ENCODE measurements at regions not wholly inside any gene's neighbourhood (a gene's known extent, or its start where the extent isn't known, plus 50 kb on each side); places are given as distances from the start of the nearest gene placed in this dataset.
"Not testable (repeated sequence)": the region's sequence is repeated elsewhere in the genome, so short reads cannot be mapped to it uniquely, and the experiment has no call there.

DNA sequence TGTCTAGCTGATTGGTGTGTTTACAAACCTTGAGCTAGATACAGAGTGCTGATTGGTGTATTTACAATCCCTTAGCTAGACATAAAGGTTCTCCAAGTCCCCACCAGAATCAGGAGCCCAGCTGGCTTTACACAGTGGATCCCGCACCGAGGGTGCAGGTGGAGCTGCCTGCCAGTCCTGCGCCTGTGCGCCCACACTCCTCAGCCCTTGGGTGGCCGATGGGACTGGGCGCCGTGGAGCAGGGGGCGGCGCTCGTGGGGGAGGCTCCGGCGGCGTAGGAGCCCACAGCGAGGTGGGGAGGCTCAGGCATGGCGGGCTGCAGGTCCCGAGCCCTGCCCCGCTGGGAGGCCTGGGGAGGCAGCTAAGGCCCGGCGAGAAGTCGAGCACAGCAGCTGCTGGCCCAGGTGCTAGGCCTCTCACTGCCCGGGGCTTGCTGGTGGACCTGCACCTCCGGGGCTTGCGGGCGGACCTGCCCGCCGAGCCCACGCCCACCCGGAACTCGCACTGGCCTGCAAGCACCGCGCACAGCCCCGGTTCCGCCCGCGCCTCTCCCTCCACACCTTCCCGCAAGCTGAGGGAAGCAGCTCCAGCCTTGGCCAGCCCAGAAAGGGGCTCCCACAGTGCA is 51.0 kb upstream of the CDYL start:
- H3K9me3 ChIP-seq (replicated peaks in 1 of 3); H3K4me1 ChIP-seq (replicated peaks in 1 of 2); H3K27ac ChIP-seq; intact Hi-C loops (cut with DNase I); H3K27me3 ChIP-seq; H3K4me3 ChIP-seq; H3K36me3 ChIP-seq (replicated peaks in 1 of 2): not testable (repeated sequence)
- WGBS, 4 donors, result 93 to 96% (median 95%) methylated on average over 9 to 36 of the region's 36 CpGs
- peak in 1 of 7 donors; percentile 2 for DNase-seq

DNA sequence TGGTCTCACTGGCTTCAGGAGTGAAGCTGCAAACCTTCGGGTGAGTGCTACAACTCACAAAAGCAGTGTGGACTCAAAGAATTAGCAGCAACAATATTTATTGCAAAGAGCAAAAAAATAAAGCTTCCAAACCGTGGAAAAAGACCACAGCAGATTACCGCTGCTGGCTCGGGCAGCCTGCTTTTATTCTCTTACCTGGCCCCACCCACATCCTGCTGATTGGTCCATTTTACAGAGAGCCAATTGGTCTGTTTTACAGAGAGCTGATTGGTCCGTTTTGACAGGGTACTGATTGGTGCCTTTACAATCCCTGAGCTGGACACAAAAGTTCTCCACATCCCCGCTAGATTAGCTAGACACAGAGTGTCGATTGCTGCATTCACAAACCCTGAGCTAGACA is 51.5 kb upstream of the CDYL start:
- DNase-seq; H3K4me1 ChIP-seq (replicated peaks in 1 of 2); intact Hi-C loops (cut with DNase I); H3K27me3 ChIP-seq; H3K4me3 ChIP-seq; H3K9me3 ChIP-seq (replicated peaks in 1 of 3); H3K36me3 ChIP-seq (replicated peaks in 1 of 2); H3K27ac ChIP-seq: not testable (repeated sequence)
- WGBS, 4 donors, result 80 to 92% (median 89%) methylated on average over 6 to 7 of the region's 7 CpGs

DNA sequence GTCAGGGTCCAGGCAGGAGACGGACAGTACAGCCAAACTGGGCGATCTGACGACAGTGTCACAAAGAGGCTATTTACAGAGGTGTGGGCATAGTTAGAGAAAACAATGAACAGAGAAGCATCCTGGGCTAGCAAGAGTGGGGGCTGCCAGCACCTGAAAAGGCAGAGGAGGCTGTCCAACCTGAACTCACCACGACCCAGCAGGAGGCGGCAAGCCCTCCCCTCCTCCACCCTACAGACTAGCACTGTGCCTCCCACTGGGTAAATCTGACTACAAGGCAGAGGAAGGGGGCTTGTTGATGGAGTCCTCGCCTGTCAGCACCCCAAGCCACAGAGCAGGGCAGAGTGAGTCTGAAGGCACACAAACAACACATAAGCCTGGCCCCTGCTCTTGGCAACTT is 52.8 kb upstream of the CDYL start:
- intact Hi-C loops (cut with DNase I), result no loop called here
- Histone ChIP-seq H3K36me3 (replicated peaks in 1 of 2) (no peaks in the 10 kb centered on the region), H3K4me3 (no peak overlapping the region), H3K4me1 (replicated peaks in 1 of 2) (no peaks in the 10 kb centered on the region), H3K27ac (no peak overlapping the region), H3K9me3 (replicated peaks in 1 of 3) (no peaks in the 10 kb centered on the region), H3K27me3 (no peaks in the 10 kb centered on the region)
- DNase-seq, result no peak
- TF ChIP-seq, protein P1, sequence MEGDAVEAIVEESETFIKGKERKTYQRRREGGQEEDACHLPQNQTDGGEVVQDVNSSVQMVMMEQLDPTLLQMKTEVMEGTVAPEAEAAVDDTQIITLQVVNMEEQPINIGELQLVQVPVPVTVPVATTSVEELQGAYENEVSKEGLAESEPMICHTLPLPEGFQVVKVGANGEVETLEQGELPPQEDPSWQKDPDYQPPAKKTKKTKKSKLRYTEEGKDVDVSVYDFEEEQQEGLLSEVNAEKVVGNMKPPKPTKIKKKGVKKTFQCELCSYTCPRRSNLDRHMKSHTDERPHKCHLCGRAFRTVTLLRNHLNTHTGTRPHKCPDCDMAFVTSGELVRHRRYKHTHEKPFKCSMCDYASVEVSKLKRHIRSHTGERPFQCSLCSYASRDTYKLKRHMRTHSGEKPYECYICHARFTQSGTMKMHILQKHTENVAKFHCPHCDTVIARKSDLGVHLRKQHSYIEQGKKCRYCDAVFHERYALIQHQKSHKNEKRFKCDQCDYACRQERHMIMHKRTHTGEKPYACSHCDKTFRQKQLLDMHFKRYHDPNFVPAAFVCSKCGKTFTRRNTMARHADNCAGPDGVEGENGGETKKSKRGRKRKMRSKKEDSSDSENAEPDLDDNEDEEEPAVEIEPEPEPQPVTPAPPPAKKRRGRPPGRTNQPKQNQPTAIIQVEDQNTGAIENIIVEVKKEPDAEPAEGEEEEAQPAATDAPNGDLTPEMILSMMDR (IDR thresholded peaks at IDR 0.05), result no peak
- no peak for TF ChIP-seq POLR2A (IDR thresholded peaks at IDR 0.05)
- 54 to 69% (median 67%) methylated on average over 3 to 6 of the region's 6 CpGs for WGBS, 4 donors

DNA sequence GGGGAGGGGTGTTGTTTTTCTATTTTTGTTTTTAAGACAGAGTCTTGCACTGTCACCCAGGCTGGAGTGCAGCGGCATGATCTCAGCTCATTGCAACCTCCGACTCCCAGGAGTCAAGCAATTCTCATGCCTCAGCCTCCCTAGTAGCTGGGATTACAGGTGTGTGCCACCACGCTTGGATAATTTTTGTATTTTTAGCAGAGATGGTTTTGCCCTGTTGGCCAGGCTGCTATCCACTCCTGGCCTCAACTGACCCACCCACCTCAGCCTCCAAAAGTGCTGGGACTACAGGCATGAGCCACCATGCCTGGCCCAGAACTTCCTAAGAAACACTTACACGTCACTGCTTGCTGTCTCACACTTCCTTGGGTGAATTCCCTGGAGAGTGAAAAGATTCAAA is 54.8 kb upstream of the CDYL start:
- 81 to 93% (median 92%) methylated on average over 4 of the region's 4 CpGs for WGBS, 4 donors
- intact Hi-C loops (cut with DNase I), result not testable (repeated sequence)

DNA sequence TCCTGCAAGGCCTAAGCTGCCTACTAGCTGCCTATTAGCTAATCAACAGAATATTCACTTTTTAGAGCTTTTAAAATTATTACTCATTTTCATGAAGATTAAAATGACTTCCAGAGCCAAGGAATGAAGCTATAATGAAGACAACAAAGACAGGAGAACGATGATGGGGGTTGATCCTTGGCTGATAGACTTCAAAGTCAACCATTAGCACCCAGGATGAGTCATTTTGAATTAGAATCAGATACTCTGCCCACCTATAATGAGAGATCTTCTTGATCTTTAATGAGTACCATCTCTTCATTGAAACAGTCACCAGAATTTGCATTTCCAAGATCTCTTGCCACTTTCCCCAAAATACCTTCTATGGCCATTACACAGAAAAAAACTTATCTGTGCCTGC is 56.7 kb upstream of the CDYL start:
- intact Hi-C loops (cut with DNase I), result no loop called here
- H3K4me3 ChIP-seq, result no peak overlapping the region
- 47 to 69% (median 64%) methylated on average over 1 of the region's 1 CpG for WGBS, 4 donors
- no peak overlapping the region for H3K27ac ChIP-seq
- H3K27me3 ChIP-seq, result no peaks in the 10 kb centered on the region
- no peak for DNase-seq
- H3K4me1 ChIP-seq (replicated peaks in 1 of 2), result no peaks in the 10 kb centered on the region
- no peaks in the 10 kb centered on the region for H3K36me3 ChIP-seq (replicated peaks in 1 of 2)
- no peaks in the 10 kb centered on the region for H3K9me3 ChIP-seq (replicated peaks in 1 of 3)
- no peak for TF ChIP-seq POLR2A (IDR thresholded peaks at IDR 0.05)
- TF ChIP-seq, protein P1 (IDR thresholded peaks at IDR 0.05), result no peak

More for the DNA sequence above, 54.8 kb upstream of the CDYL start:
- DNase-seq; H3K4me1 ChIP-seq (replicated peaks in 1 of 2); H3K27ac ChIP-seq; H3K4me3 ChIP-seq; H3K9me3 ChIP-seq (replicated peaks in 1 of 3); H3K27me3 ChIP-seq; H3K36me3 ChIP-seq (replicated peaks in 1 of 2): not testable (repeated sequence)

DNA sequence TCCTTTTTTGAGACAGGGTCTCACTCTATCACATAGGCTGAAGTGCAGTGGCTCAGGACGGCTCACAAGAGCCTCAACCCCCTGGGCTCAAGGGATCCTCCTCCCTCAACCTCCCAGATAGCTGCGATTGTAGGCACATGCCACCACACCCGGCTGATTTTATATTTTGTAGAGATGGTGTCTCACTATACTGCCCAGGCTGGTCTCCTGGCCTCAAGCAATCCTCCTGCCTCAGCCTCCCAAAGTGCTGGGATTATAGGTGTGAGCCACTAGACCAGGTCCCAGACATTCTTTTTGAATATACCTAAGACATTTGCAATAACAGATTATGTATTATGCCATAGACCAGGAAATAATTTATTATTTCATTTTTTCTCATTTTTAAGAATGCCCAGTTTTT is 58.3 kb upstream of the CDYL start:
- no peak for DNase-seq

More for the DNA sequence above, 58.3 kb upstream of the CDYL start:
- no peaks in the 10 kb centered on the region for H3K4me1 ChIP-seq (replicated peaks in 1 of 2)
- no peaks in the 10 kb centered on the region for H3K9me3 ChIP-seq (replicated peaks in 1 of 3)
- H3K27ac ChIP-seq, result no peak overlapping the region
- TF ChIP-seq, protein P1 (IDR thresholded peaks at IDR 0.05), result no peak
- no peak for TF ChIP-seq POLR2A (IDR thresholded peaks at IDR 0.05)
- intact Hi-C loops (cut with DNase I), result no loop called here
- H3K27me3 ChIP-seq, result no peaks in the 10 kb centered on the region
- no peak overlapping the region for H3K4me3 ChIP-seq
- H3K36me3 ChIP-seq (replicated peaks in 1 of 2), result no peaks in the 10 kb centered on the region
- 77 to 89% (median 86%) methylated on average over 3 of the region's 3 CpGs for WGBS, 4 donors

Data from adrenal gland (tissue), 9 donors.